Raji (cell line): ENCODE measurements at regions not wholly inside any gene's neighbourhood (a gene's known extent, or its start where the extent isn't known, plus 50 kb on each side); places are given as distances from the start of the nearest gene placed in this dataset.

ENCODE experiments used
- POLR2A ChIP-seq: IDR thresholded peaks from 2 replicates; pipeline ENCODE4 v1.6.1; 2011; ENCODE audit warnings: low read depth, low read length, control low read depth; ENCODE audit not compliant: insufficient read depth

GRCh38 chr18:46336278-46337111 lies 232.3 kb downstream of the HAUS1 start:
- no peak for TF ChIP-seq POLR2A

- no peak for TF ChIP-seq POLR2A
These were observed 233.1 kb downstream of the HAUS1 start for GRCh38 chr18:46337271-46337670.

GRCh38 chr18:46338205-46338604 lies 234.0 kb downstream of the HAUS1 start:
- no peak for TF ChIP-seq POLR2A

- TF ChIP-seq POLR2A: no peak
These were observed 234.6 kb downstream of the HAUS1 start for GRCh38 chr18:46338766-46339165.

- no peak for TF ChIP-seq POLR2A
These were observed 236.5 kb downstream of the HAUS1 start for GRCh38 chr18:46340716-46341115.

- no peak for TF ChIP-seq POLR2A
These were observed 237.9 kb downstream of the HAUS1 start for GRCh38 chr18:46341986-46342525.

- no peak for TF ChIP-seq POLR2A
These were observed 239.3 kb downstream of the HAUS1 start for GRCh38 chr18:46343456-46343855.

- TF ChIP-seq POLR2A: no peak
These were observed 239.8 kb downstream of the HAUS1 start for GRCh38 chr18:46343931-46344372.

GRCh38 chr18:46344416-46345180 lies 240.4 kb downstream of the HAUS1 start:
- no peak for TF ChIP-seq POLR2A

GRCh38 chr18:46345181-46345465 lies 240.9 kb downstream of the HAUS1 start:
- TF ChIP-seq POLR2A: no peak

GRCh38 chr18:46346213-46346612 lies 242.0 kb downstream of the HAUS1 start:
- TF ChIP-seq POLR2A: no peak

- TF ChIP-seq POLR2A: no peak
These were observed 242.9 kb downstream of the HAUS1 start for GRCh38 chr18:46346896-46347630.

GRCh38 chr18:46350598-46351159 lies 246.5 kb downstream of the HAUS1 start:
- no peak for TF ChIP-seq POLR2A

GRCh38 chr18:46352520-46353250 lies 248.5 kb downstream of the HAUS1 start:
- TF ChIP-seq POLR2A: no peak
